Upper lobe of left lung (tissue), 4 donors: ENCODE measurements at regions not wholly inside any gene's neighbourhood (a gene's known extent, or its start where the extent isn't known, plus 50 kb on each side); places are given as distances from the start of the nearest gene placed in this dataset.

ENCODE experiments used
- EP300 ChIP-seq, 4 donors: sonication (generic); formaldehyde crosslinking; IDR thresholded peaks; one replicate each; pipeline ENCODE4 v1.5.1; 2017; ENCODE audit warnings: antibody characterized with exemption in 4 of 4, control low read depth in 2 of 4
- POLR2A ChIP-seq, 4 donors: fragments of 450-650 bp; IDR thresholded peaks; one replicate each; pipeline ENCODE4 v1.5.1; 2016 to 2017; ENCODE audit warnings: antibody characterized with exemption in 4 of 4, mild to moderate bottlenecking in 2 of 4
- TF ChIP-seq, protein P1 (sequence below), 6 experiments: fragments of 450-650 bp in 4 of 6; fragments of 200-600 bp in 2 of 6; sonication (generic) in 2 of 6; IDR thresholded peaks; one replicate each; pipeline ENCODE4 v1.5.1; 2016 to 2019; ENCODE audit warnings: antibody characterized with exemption in 6 of 6

DNA sequence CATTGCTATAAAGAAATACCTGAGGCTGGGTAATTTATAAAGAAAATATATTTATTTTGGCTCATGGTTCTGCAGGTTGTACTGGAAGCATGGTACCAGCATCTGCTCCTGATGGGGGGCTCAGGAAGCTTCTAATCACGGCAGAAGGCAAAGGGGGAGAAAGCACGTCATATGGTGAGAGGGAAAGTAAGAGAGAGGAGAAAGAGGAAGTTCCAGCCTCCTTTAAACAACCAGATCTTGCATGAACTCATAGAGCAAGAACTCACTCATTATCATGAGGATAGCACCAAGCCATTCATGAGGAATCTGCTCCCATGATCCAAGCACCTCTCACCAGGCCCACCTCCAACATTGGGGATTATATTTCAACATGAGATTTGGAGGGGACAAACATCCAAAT, 125.0 kb upstream of the GRPR start:
- TF ChIP-seq EP300 (IDR thresholded peaks at IDR 0.05) (no peak), POLR2A (IDR thresholded peaks at IDR 0.05) (no peak)
- TF ChIP-seq, protein P1, sequence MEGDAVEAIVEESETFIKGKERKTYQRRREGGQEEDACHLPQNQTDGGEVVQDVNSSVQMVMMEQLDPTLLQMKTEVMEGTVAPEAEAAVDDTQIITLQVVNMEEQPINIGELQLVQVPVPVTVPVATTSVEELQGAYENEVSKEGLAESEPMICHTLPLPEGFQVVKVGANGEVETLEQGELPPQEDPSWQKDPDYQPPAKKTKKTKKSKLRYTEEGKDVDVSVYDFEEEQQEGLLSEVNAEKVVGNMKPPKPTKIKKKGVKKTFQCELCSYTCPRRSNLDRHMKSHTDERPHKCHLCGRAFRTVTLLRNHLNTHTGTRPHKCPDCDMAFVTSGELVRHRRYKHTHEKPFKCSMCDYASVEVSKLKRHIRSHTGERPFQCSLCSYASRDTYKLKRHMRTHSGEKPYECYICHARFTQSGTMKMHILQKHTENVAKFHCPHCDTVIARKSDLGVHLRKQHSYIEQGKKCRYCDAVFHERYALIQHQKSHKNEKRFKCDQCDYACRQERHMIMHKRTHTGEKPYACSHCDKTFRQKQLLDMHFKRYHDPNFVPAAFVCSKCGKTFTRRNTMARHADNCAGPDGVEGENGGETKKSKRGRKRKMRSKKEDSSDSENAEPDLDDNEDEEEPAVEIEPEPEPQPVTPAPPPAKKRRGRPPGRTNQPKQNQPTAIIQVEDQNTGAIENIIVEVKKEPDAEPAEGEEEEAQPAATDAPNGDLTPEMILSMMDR (IDR thresholded peaks at IDR 0.05) = no peak
